Naive thymus-derived CD4-positive, alpha-beta T cell (primary cell): ENCODE measurements at regions not wholly inside any gene's neighbourhood (a gene's known extent, or its start where the extent isn't known, plus 50 kb on each side); places are given as distances from the start of the nearest gene placed in this dataset.
A peak's percentile ranks its signal among the peaks of the same experiment; 100 is the strongest.
"Not testable (repeated sequence)": the region's sequence is repeated elsewhere in the genome, so short reads cannot be mapped to it uniquely, and the experiment has no call there.

Experiments
- ATAC-seq: fragments of 150-1000 bp; cut with Tn5 transposase; 2 replicates; pipeline ENCODE4 v1.10.0; 2021; ENCODE audit warnings: mild to moderate bottlenecking, moderate library complexity
- CTCF ChIA-PET: fragments of 350-600 bp; sonication (Branson Sonifier 250); formaldehyde crosslinking; loops from one replicate; lab custom pipeline; 2021; ENCODE audit warnings: antibody characterized with exemption; lab: Charles Lee
- POLR2A ChIA-PET: fragments of 350-600 bp; sonication (Branson Sonifier 250); formaldehyde crosslinking; loops from one replicate; lab custom pipeline; 2021; ENCODE audit warnings: antibody characterized with exemption, inconsistent platforms; lab: Charles Lee
- DNase-seq, 9 donors: peaks; one replicate each; pipeline versions ENCODE4 v3.0.0 to v3.0.0-alpha.2; 2020 to 2022; ENCODE audit warnings: mixed read lengths in 1 of 9
- H3K27ac ChIP-seq: one replicate; pipeline ENCODE4 v1.7.0; 2013; ENCODE audit warnings: mild to moderate bottlenecking, low read depth, low read length, moderate library complexity
- H3K27me3 ChIP-seq, 2 donors: one replicate each; pipeline ENCODE4 v1.7.0; 2013; ENCODE audit warnings: low read length in 2 of 2, mild to moderate bottlenecking in 2 of 2, moderate library complexity in 2 of 2; ENCODE audit not compliant: control insufficient read depth in 2 of 2, insufficient read depth in 2 of 2
- H3K36me3 ChIP-seq, 3 experiments: 1 replicate in 2 of 3; 2 replicates in 1 of 3; pipeline ENCODE4 v1.7.0; 2013; ENCODE audit warnings: low read length in 3 of 3, mild to moderate bottlenecking in 3 of 3, moderate library complexity in 1 of 3; ENCODE audit not compliant: insufficient read depth in 3 of 3, control insufficient read depth in 2 of 3
- H3K4me1 ChIP-seq, 2 donors: one replicate each; pipeline ENCODE4 v1.7.0; 2013; ENCODE audit warnings: low read length in 2 of 2, mild to moderate bottlenecking in 2 of 2, moderate library complexity in 1 of 2; ENCODE audit not compliant: control insufficient read depth in 2 of 2, insufficient read depth in 2 of 2
- H3K4me3 ChIP-seq: 2 replicates; pipeline ENCODE4 v1.7.0; 2013; ENCODE audit warnings: mild to moderate bottlenecking, low read length
- H3K9me3 ChIP-seq, 3 experiments: 1 replicate in 2 of 3; 2 replicates in 1 of 3; pipeline ENCODE4 v1.7.0; 2013; ENCODE audit warnings: low read length in 3 of 3; ENCODE audit not compliant: control insufficient read depth in 2 of 3
- H3K27ac Mint-ChIP-seq, 9 donors: one replicate each; pipeline ENCODE4 v1.8.0; 2020 to 2022; ENCODE audit warnings: mixed read lengths in 9 of 9, mild to moderate bottlenecking in 8 of 9, moderate library complexity in 5 of 9, inconsistent platforms in 2 of 9
- H3K27me3 Mint-ChIP-seq, 5 donors: one replicate each; pipeline ENCODE4 v1.8.0; 2021 to 2022; ENCODE audit warnings: mixed read lengths in 5 of 5, mild to moderate bottlenecking in 1 of 5
- H3K36me3 Mint-ChIP-seq, 5 donors: one replicate each; pipeline ENCODE4 v1.8.0; 2020 to 2022; ENCODE audit warnings: mixed read lengths in 5 of 5, mild to moderate bottlenecking in 3 of 5, inconsistent platforms in 1 of 5
- H3K4me1 Mint-ChIP-seq, 7 donors: one replicate each; pipeline ENCODE4 v1.8.0; 2020 to 2022; ENCODE audit warnings: mixed read lengths in 7 of 7, mild to moderate bottlenecking in 3 of 7, inconsistent platforms in 1 of 7
- H3K4me3 Mint-ChIP-seq, 10 donors: one replicate each; pipeline ENCODE4 v1.8.0; 2020 to 2022; ENCODE audit warnings: mild to moderate bottlenecking in 10 of 10, mixed read lengths in 10 of 10, moderate library complexity in 6 of 10, inconsistent platforms in 2 of 10
- H3K9me3 Mint-ChIP-seq, 11 donors: one replicate each; pipeline ENCODE4 v1.8.0; 2020 to 2022; ENCODE audit warnings: mixed read lengths in 11 of 11, mild to moderate bottlenecking in 4 of 11, inconsistent platforms in 1 of 11, moderate library complexity in 1 of 11
- intact Hi-C, 2 donors: fragments of 100-400 bp; cut with micrococcal nuclease; formaldehyde crosslinking; loops; one replicate each; pipeline ENCODE4 v1.15.1; 2023

- H3K4me1 ChIP-seq, H3K4me1 Mint-ChIP-seq, H3K27me3 ChIP-seq, H3K27me3 Mint-ChIP-seq, H3K36me3 Mint-ChIP-seq, CTCF ChIA-PET, DNase-seq, H3K27ac ChIP-seq, POLR2A ChIA-PET, H3K9me3 ChIP-seq, H3K36me3 ChIP-seq, H3K4me3 Mint-ChIP-seq, H3K4me3 ChIP-seq, ATAC-seq, intact Hi-C loops: not testable (repeated sequence)
- Mint-ChIP-seq H3K27ac (peak overlapping the region in 1 of 9 donors; percentile 25), H3K9me3 (peaks cover 0 to 10% (median 0%) of the 10 kb centered on the region in 11 donors)
Observed at GRCh38 chrX:66992077-66992476, 353.2 kb upstream of the EDA2R start.

DNA sequence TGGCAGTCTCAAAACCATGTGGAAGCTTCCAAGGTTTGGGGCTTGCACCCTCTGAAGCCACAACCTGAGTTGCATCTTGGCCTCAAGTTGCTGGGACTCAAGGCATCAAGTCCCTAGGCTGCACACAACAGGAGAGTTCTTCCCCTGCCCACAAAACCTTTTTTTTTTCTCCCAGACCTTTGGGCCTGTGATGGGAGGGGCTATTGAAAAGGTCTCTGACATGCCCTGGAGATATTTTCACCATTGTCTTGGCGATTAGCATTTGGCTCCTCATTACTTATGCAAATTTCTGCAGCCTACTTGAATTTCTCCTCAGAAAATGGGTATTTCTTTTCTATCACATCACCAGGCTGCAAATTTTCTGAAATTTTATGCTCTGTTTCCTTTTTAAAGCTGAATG lies 349.5 kb upstream of the EDA2R start:
- ATAC-seq = no peak
- no peaks in the 10 kb centered on the region for H3K4me1 ChIP-seq
- intact Hi-C loops = no loop called here
- Mint-ChIP-seq H3K9me3 (peaks cover 0 to 11% (median 0%) of the 10 kb centered on the region in 11 donors), H3K27ac (no peak overlapping the region), H3K4me3 (no peak overlapping the region), H3K36me3 (no peaks in the 10 kb centered on the region), H3K27me3 (no peaks in the 10 kb centered on the region), H3K4me1 (no peaks in the 10 kb centered on the region)
- no peak overlapping the region for H3K27ac ChIP-seq
- no peak overlapping the region for H3K4me3 ChIP-seq
- no peaks in the 10 kb centered on the region for H3K36me3 ChIP-seq
- H3K27me3 ChIP-seq = no peaks in the 10 kb centered on the region
- ChIA-PET POLR2A (no interaction called here), CTCF (no interaction called here)
- no peak for DNase-seq
- no peaks in the 10 kb centered on the region for H3K9me3 ChIP-seq

- Mint-ChIP-seq H3K27ac (no peak overlapping the region), H3K27me3 (no peaks in the 10 kb centered on the region), H3K9me3 (peaks cover 0 to 33% (median 11%) of the 10 kb centered on the region in 11 donors), H3K4me1 (no peaks in the 10 kb centered on the region), H3K4me3 (no peak overlapping the region), H3K36me3 (no peaks in the 10 kb centered on the region)
- H3K9me3 ChIP-seq = no peaks in the 10 kb centered on the region
- no peaks in the 10 kb centered on the region for H3K4me1 ChIP-seq
- no peaks in the 10 kb centered on the region for H3K36me3 ChIP-seq
- CTCF ChIA-PET = no interaction called here
- H3K4me3 ChIP-seq = no peak overlapping the region
- intact Hi-C loops = no loop called here
- H3K27me3 ChIP-seq = no peaks in the 10 kb centered on the region
- no peak for ATAC-seq
- POLR2A ChIA-PET = no interaction called here
- DNase-seq = no peak
- H3K27ac ChIP-seq = no peak overlapping the region
Observed at GRCh38 chrX:66961665-66962064, 322.8 kb upstream of the EDA2R start.

DNA sequence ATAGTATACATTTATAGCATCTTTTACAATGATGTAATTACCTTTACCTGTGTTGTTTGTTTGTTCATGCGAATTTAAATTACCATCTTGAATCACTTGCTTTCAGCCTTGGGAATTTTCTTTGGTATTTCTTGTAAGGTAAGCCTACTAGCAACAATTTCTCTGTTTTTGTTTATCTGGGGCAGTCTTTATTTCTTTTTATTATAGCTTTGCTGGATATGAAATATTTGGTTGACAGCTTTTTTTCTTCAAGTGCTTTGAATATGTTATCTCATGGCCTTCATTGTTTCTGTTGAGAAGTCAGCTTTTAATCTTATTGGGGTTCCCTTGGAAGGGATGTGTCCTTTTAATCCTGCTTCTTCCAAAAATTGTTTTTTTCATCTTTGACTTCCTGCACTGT lies 292.8 kb upstream of the EDA2R start:
- H3K27me3 Mint-ChIP-seq = no peaks in the 10 kb centered on the region
- H3K4me1 Mint-ChIP-seq = no peaks in the 10 kb centered on the region
- CTCF ChIA-PET = no interaction called here
- POLR2A ChIA-PET = no interaction called here
- Histone ChIP-seq H3K27ac (no peak overlapping the region), H3K4me1 (no peaks in the 10 kb centered on the region), H3K9me3 (no peaks in the 10 kb centered on the region), H3K36me3 (no peaks in the 10 kb centered on the region), H3K4me3 (no peak overlapping the region), H3K27me3 (no peaks in the 10 kb centered on the region)
- DNase-seq (no peak), ATAC-seq (no peak)
- H3K27ac Mint-ChIP-seq = no peak overlapping the region
- H3K36me3 Mint-ChIP-seq = no peaks in the 10 kb centered on the region
- no peak overlapping the region for H3K4me3 Mint-ChIP-seq
- intact Hi-C loops = no loop called here
- peaks cover 0 to 20% (median 9%) of the 10 kb centered on the region in 11 donors for H3K9me3 Mint-ChIP-seq

DNA sequence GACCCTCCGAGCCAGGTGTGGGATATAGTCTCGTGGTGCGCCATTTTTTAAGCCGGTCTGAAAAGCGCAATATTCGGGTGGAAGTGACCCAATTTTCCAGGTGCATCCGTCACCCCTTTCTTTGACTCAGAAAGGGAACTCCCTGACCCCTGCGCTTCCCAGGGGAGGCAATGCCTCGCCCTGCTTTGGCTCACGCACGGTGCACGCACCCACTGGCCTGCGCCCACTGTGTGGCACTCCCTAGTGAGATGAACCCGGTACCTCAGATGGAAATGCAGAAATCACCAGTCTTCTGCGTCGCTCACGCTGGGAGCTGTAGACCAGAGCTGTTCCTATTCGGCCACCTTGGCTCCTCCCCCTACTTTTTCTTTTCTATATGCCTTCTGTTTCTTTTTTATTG lies 291.6 kb upstream of the EDA2R start:
- intact Hi-C loops, H3K9me3 ChIP-seq, H3K4me1 ChIP-seq, H3K4me3 ChIP-seq, H3K27ac Mint-ChIP-seq, H3K36me3 Mint-ChIP-seq, H3K4me1 Mint-ChIP-seq, POLR2A ChIA-PET, ATAC-seq, DNase-seq, H3K27ac ChIP-seq, H3K27me3 ChIP-seq, CTCF ChIA-PET, H3K4me3 Mint-ChIP-seq, H3K27me3 Mint-ChIP-seq, H3K36me3 ChIP-seq: not testable (repeated sequence)
- H3K9me3 Mint-ChIP-seq = peaks cover 0 to 20% (median 9%) of the 10 kb centered on the region in 11 donors

DNA sequence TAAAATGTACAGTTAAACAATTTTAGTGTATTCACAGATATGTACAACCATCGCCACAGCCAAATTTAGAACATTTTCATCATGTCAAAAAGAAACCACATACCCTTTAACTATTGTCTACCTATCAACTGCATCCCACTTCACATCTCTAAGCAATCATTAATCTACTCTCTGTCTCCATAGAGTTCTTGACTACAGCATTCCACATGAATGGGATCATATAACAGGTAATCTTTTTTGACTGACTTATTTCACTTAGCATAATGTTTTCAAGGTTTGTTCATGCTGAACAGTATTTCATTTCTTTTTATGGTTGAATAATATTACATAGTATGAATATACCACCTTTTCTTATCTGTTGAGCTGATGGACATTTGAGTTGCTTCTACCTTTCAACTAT lies 281.4 kb upstream of the EDA2R start:
- Histone ChIP-seq H3K4me1 (no peaks in the 10 kb centered on the region), H3K27me3 (no peaks in the 10 kb centered on the region), H3K9me3 (no peaks in the 10 kb centered on the region), H3K27ac (no peak overlapping the region), H3K4me3 (no peak overlapping the region), H3K36me3 (no peaks in the 10 kb centered on the region)
- H3K36me3 Mint-ChIP-seq = no peaks in the 10 kb centered on the region
- DNase-seq (no peak), ATAC-seq (no peak)
- H3K4me1 Mint-ChIP-seq = no peaks in the 10 kb centered on the region
- H3K27ac Mint-ChIP-seq = no peak overlapping the region
- no peak overlapping the region for H3K4me3 Mint-ChIP-seq
- ChIA-PET POLR2A (no interaction called here), CTCF (no interaction called here)
- intact Hi-C loops = no loop called here
- no peaks in the 10 kb centered on the region for H3K27me3 Mint-ChIP-seq
- peaks cover 0 to 4% (median 0%) of the 10 kb centered on the region in 11 donors for H3K9me3 Mint-ChIP-seq

DNA sequence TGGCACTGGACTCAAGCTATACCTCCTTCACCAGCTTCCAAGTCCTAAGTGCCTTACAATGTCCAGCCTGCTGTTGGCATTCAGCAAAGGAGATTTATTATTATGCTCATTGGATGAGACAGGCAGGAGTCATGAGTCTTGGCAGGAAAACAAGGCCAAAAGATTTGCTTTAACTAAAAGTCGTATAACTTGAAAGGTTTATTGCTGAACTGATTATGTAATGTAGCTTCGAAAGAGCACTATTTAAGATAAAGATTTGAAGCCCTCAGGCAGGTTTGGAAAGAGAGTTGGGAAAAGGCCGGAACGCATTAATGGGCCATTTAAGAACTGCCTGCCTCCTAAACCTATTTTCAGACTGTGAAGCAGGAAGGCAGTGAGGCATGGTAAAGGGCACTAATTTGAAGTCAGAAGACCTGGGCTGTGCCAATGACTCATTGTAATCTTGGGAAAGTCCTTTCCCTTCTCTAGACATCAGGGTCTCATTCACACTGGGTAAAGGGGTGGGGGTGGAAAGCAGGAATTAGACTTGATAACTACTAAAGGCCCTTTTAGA lies 280.5 kb upstream of the EDA2R start:
- Mint-ChIP-seq H3K36me3 (no peaks in the 10 kb centered on the region), H3K9me3 (peaks cover 0 to 6% (median 2%) of the 10 kb centered on the region in 11 donors), H3K4me1 (no peaks in the 10 kb centered on the region), H3K4me3 (no peak overlapping the region), H3K27me3 (peaks cover 0 to 4% (median 0%) of the 10 kb centered on the region in 5 donors), H3K27ac (no peak overlapping the region)
- no peaks in the 10 kb centered on the region for H3K9me3 ChIP-seq
- DNase-seq = no peak
- no peak overlapping the region for H3K4me3 ChIP-seq
- no peaks in the 10 kb centered on the region for H3K27me3 ChIP-seq
- H3K36me3 ChIP-seq = no peaks in the 10 kb centered on the region
- CTCF ChIA-PET = no interaction called here
- no peaks in the 10 kb centered on the region for H3K4me1 ChIP-seq
- POLR2A ChIA-PET = no interaction called here
- no peak overlapping the region for H3K27ac ChIP-seq
- ATAC-seq = no peak
- intact Hi-C loops = no loop called here
